K562 (cell line): ENCODE measurements at regions not wholly inside any gene's neighbourhood (a gene's known extent, or its start where the extent isn't known, plus 50 kb on each side); places are given as distances from the start of the nearest gene placed in this dataset.

ENCODE experiments used
- ATAC-seq: fragments of 200-7000 bp; cut with Tn5 transposase; 3 replicates; pipeline ENCODE4 v1.9.1; 2020; ENCODE audit warnings: moderate library complexity
- BruUV-seq: library from RNA; stranded (reverse); fragments of 400-500 nt; replicated peaks from 2 replicates; lab custom pipeline; 2021; lab: Mats Ljungman, UMichigan
- CTCF ChIA-PET: fragments of 300-600 bp; formaldehyde crosslinking; extraction: SDS; loops from one replicate; lab custom pipeline; 2021; ENCODE audit warnings: low intra/inter-chr PET ratio; lab: Yijun Ruan, JAX
- POLR2A ChIA-PET: fragments of 300-600, 350-650 bp; sonication (Branson Sonifier 250); formaldehyde crosslinking; extraction: SDS; loops from one replicate; lab custom pipeline; 2021; ENCODE audit warnings: antibody characterized with exemption, inconsistent platforms; lab: Yijun Ruan, JAX
- DNase-seq, 4 experiments: peaks; one replicate each; pipeline versions ENCODE4 v3.0.0 to v3.0.0-alpha.2; 2011 to 2018; ENCODE audit warnings: low spot score in 3 of 4, mixed read lengths in 3 of 4; ENCODE audit errors: extremely low read depth in 1 of 4
- FAIRE-seq: peaks from 2 replicates; lab custom pipeline; 2011; peaks lifted over from hg19 to GRCh38; lab: Jason Lieb, UNC
- H2AFZ ChIP-seq: 2 replicates; pipeline ENCODE4 v1.6.0; 2011; ENCODE audit warnings: low read depth, low read length, control low read depth, inconsistent platforms
- H3K27ac ChIP-seq: fragments of 200-600 bp; 3 replicates; pipeline ENCODE4 v1.8.0; 2011; ENCODE audit warnings: low read depth, mild to moderate bottlenecking, control low read depth, inconsistent platforms, low read length, moderate library complexity, mixed read lengths; ENCODE audit errors: extremely low read depth
- H3K27me3 ChIP-seq, 2 experiments: fragments of 300-600 bp in 1 of 2; 2 replicates in 1 of 2; 3 replicates in 1 of 2; pipeline versions ENCODE4 v1.6.0 to v1.8.0; 2011; ENCODE audit warnings: inconsistent platforms in 2 of 2, low read length in 2 of 2, mild to moderate bottlenecking in 1 of 2, mixed read lengths in 1 of 2, moderate library complexity in 1 of 2; ENCODE audit not compliant: control insufficient read depth in 2 of 2, insufficient read depth in 2 of 2
- H3K36me3 ChIP-seq: fragments of 300-600 bp; 3 replicates; pipeline ENCODE4 v1.8.0; 2011; ENCODE audit warnings: mild to moderate bottlenecking, low read length, inconsistent platforms; ENCODE audit not compliant: control insufficient read depth, insufficient read depth
- H3K4me1 ChIP-seq, 2 experiments: fragments of 200-600 bp in 1 of 2; replicated peaks in 1 of 2; 2 replicates in 1 of 2; 3 replicates in 1 of 2; pipeline versions ENCODE4 v1.5.1 to v1.8.0; 2011; ENCODE audit warnings: inconsistent platforms in 2 of 2, low read length in 2 of 2, mild to moderate bottlenecking in 1 of 2, mixed read lengths in 1 of 2, moderate library complexity in 1 of 2; ENCODE audit not compliant: control insufficient read depth in 2 of 2, insufficient read depth in 2 of 2
- H3K4me2 ChIP-seq: 2 replicates; pipeline ENCODE4 v1.6.1; 2011; ENCODE audit warnings: low read length, control low read depth, inconsistent platforms, mixed read lengths; ENCODE audit not compliant: insufficient read depth
- H3K4me3 ChIP-seq: fragments of 200-600 bp; sonication (generic), shearing (Covaris generic); 2 replicates; pipeline ENCODE4 v1.5.1; 2016; ENCODE audit warnings: control low read depth, inconsistent platforms
- H3K79me2 ChIP-seq: fragments of 200-600 bp; 3 replicates; pipeline ENCODE4 v1.8.0; 2011; ENCODE audit warnings: low read length, inconsistent platforms; ENCODE audit not compliant: control insufficient read depth, insufficient read depth
- H3K9ac ChIP-seq, 2 experiments: 2 replicates each; pipeline versions ENCODE4 v1.6.0 to v1.6.1; 2011; ENCODE audit warnings: low read depth in 2 of 2, low read length in 2 of 2, control low read depth in 1 of 2, inconsistent platforms in 1 of 2, mild to moderate bottlenecking in 1 of 2, mixed read lengths in 1 of 2; ENCODE audit not compliant: insufficient read depth in 1 of 2
- H3K9me1 ChIP-seq: one replicate; pipeline ENCODE4 v1.6.0; 2011; ENCODE audit warnings: inconsistent platforms, mild to moderate bottlenecking, low read length, moderate library complexity; ENCODE audit not compliant: control insufficient read depth, insufficient read depth
- H3K9me3 ChIP-seq: replicated peaks from 2 replicates; pipeline ENCODE4 v1.5.1; 2011; ENCODE audit warnings: low read depth, low read length, inconsistent platforms; ENCODE audit not compliant: control insufficient read depth, insufficient read depth
- H4K20me1 ChIP-seq: replicated peaks from 2 replicates; pipeline ENCODE4 v1.6.1; 2011; ENCODE audit warnings: low read length, inconsistent platforms, mixed read lengths; ENCODE audit not compliant: control insufficient read depth, insufficient read depth
- CREB1 ChIP-seq, 2 experiments: sonication (generic) in 1 of 2; formaldehyde crosslinking in 1 of 2; IDR thresholded peaks; 2 replicates each; pipeline versions ENCODE4 v1.6.1 to v1.8.0; 2012 to 2022; ENCODE audit warnings: inconsistent platforms in 1 of 2, mild to moderate bottlenecking in 1 of 2, missing genetic modification reagents in 1 of 2, moderate library complexity in 1 of 2
- ETV6 ChIP-seq, 3 experiments: fragments of 150-350 bp in 1 of 3; sonication (generic) in 1 of 3; formaldehyde crosslinking in 1 of 3; IDR thresholded peaks; 2 replicates each; pipeline versions ENCODE4 v1.6.1 to v1.8.0; 2014 to 2022; ENCODE audit warnings: borderline replicate concordance in 2 of 3, low read depth in 2 of 3, antibody characterized with exemption in 1 of 3, low read length in 1 of 3, mild to moderate bottlenecking in 1 of 3, missing genetic modification reagents in 1 of 3
- GATAD2A ChIP-seq: fragments of 450-650 bp; IDR thresholded peaks from 2 replicates; pipeline ENCODE4 v1.6.1; 2017
- NCOA6 ChIP-seq: fragments of 450-650 bp; IDR thresholded peaks from 2 replicates; pipeline ENCODE4 v1.6.1; 2017; ENCODE audit warnings: mild to moderate bottlenecking
- NEUROD1 ChIP-seq: fragments of 150-350 bp; IDR thresholded peaks from 2 replicates; pipeline ENCODE4 v1.6.1; 2014; ENCODE audit warnings: borderline replicate concordance, low read length, low read depth; ENCODE audit not compliant: partially characterized antibody
- NFIX ChIP-seq: fragments of 250-450 bp; sonication (Bioruptor Pico); IDR thresholded peaks from 2 replicates; pipeline ENCODE4 v1.4.0; 2020; ENCODE audit warnings: low read depth, mild to moderate bottlenecking, moderate library complexity
- SAFB ChIP-seq: fragments of 200-400 bp; formaldehyde crosslinking; IDR thresholded peaks from 2 replicates; pipeline ENCODE4 v1.6.1; 2017; ENCODE audit warnings: low read depth, low read length, borderline replicate concordance
- STAG1 ChIP-seq: sonication (generic); formaldehyde crosslinking; IDR thresholded peaks from 2 replicates; pipeline ENCODE4 v1.5.0; 2020; ENCODE audit warnings: missing genetic modification reagents, borderline replicate concordance
- TAF15 ChIP-seq: fragments of 200-400 bp; formaldehyde crosslinking; IDR thresholded peaks from 2 replicates; pipeline ENCODE4 v1.6.1; 2017; ENCODE audit warnings: mild to moderate bottlenecking, low read depth, low read length, moderate library complexity
- TAF7 ChIP-seq: fragments of 450-650 bp; IDR thresholded peaks from 2 replicates; pipeline ENCODE4 v1.6.1; 2016; ENCODE audit warnings: missing genetic modification characterization, missing compliant biosample characterization
- U2AF1 ChIP-seq: fragments of 200-400 bp; formaldehyde crosslinking; optimal IDR thresholded peaks from 2 replicates; pipeline ENCODE3; 2017; ENCODE audit warnings: mild to moderate bottlenecking, low read depth, low read length, moderate library complexity
- ZNF23 ChIP-seq: fragments of 250-450 bp; sonication (Bioruptor Pico); IDR thresholded peaks from 2 replicates; pipeline ENCODE4 v1.4.0; 2020; ENCODE audit warnings: mild to moderate bottlenecking
- ZNF263 ChIP-seq: sonication (generic); formaldehyde crosslinking; IDR thresholded peaks from 2 replicates; pipeline ENCODE4 v1.8.0; 2022; ENCODE audit warnings: mild to moderate bottlenecking, missing genetic modification reagents, borderline replicate concordance
- ZNF695 ChIP-seq: fragments of 450-650 bp; formaldehyde crosslinking; IDR thresholded peaks from 2 replicates; pipeline ENCODE4 v1.4.0; 2020; ENCODE audit warnings: mild to moderate bottlenecking, moderate library complexity
- WGBS: fragments of 100-300 bp; shearing (Covaris generic); methylation state at CpG from one replicate; pipeline ENCODE4 v1.1.6; 2016; ENCODE audit warnings: low coverage, mixed read lengths; ENCODE audit not compliant: insufficient coverage; ENCODE audit errors: missing lambda C conversion rate; 5-methylcytosine and 5-hydroxymethylcytosine counted together
- in situ Hi-C: fragments of 300-500 bp; cut with MboI; formaldehyde crosslinking; loops from 4 replicates; pipeline ENCODE4 v1.15.0; 2018; ENCODE audit warnings: inconsistent platforms, mixed read lengths
- intact Hi-C: fragments of 100-400 bp; cut with micrococcal nuclease; formaldehyde crosslinking; loops from 2 replicates; pipeline ENCODE4 v1.14.2; 2022
- TF ChIP-seq, protein P1 (sequence below): fragments of 450-650 bp; formaldehyde crosslinking; IDR thresholded peaks from 2 replicates; pipeline ENCODE4 v1.4.0; 2020; ENCODE audit warnings: mild to moderate bottlenecking, mixed read lengths
- TF ChIP-seq, protein P2 (sequence below): fragments of 250-450 bp; sonication (Bioruptor Pico); IDR thresholded peaks from 2 replicates; pipeline ENCODE4 v1.4.0; 2020; ENCODE audit warnings: mild to moderate bottlenecking, moderate library complexity

DNA sequence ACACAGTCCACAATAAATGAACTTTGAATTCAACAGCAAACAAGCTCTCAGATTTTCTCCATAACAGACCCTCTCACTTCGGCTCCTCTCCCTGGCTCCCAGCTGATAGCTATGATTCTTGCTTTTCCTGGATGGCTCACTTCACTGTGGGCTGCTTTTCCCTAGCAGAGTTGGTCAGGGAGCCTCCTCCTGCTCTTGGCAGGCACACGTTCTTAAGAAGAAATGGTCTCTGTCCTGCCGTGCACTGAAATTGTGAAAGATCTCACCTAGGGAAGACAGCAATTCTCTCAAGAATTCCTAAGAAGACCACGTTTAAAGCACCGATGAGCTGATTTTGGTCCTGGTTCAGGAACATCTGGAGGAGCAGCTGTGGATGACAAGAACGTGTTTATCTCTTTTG, 148.5 kb upstream of the KCNK2 start (continued):
- TF ChIP-seq, protein P1, sequence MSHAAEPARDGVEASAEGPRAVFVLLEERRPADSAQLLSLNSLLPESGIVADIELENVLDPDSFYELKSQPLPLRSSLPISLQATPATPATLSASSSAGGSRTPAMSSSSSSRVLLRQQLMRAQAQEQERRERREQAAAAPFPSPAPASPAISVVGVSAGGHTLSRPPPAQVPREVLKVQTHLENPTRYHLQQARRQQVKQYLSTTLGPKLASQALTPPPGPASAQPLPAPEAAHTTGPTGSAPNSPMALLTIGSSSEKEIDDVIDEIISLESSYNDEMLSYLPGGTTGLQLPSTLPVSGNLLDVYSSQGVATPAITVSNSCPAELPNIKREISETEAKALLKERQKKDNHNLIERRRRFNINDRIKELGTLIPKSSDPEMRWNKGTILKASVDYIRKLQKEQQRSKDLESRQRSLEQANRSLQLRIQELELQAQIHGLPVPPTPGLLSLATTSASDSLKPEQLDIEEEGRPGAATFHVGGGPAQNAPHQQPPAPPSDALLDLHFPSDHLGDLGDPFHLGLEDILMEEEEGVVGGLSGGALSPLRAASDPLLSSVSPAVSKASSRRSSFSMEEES, result no peak
- no peak for TF ChIP-seq TAF15
- no peak for TF ChIP-seq ZNF23 (CRISPR knock-in tag)
- TF ChIP-seq ZNF695 (CRISPR knock-in tag), result no peak
- no peak for TF ChIP-seq NFIX (CRISPR knock-in tag)
- TF ChIP-seq NCOA6, result no peak
- no peak for TF ChIP-seq U2AF1
- no peak for TF ChIP-seq STAG1 (CRISPR knock-in tag)
- TF ChIP-seq ETV6 (IDR thresholded peaks at IDR 0.05; ENCODE audit: borderline replicate concordance in 1 of 2, low read depth in 2 of 2, low read length in 1 of 2), result no peak
- no peak for TF ChIP-seq ETV6 (CRISPR knock-in tag; IDR thresholded peaks at IDR 0.05; ENCODE audit: borderline replicate concordance)
- no peak for TF ChIP-seq CREB1 (IDR thresholded peaks at IDR 0.05)
- TF ChIP-seq CREB1 (CRISPR knock-in tag; IDR thresholded peaks at IDR 0.05), result no peak

DNA sequence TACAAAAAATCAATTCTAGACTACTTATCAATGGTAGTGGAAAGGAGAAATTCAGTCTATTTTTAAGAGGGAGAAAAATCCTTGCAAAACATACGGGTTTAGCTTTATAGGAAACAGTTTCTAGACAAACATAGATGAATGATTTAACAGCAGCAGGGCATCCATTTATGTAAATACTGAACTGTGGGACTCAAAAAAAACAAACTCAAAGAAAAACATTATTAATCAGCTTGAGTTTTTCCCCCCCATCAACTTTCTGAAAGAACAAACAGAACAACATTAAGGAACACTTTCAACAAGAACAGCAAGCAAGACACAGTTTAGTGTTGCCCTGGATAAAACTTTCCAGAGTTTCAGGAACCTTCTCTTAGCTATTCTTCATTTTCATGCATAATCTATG, 147.3 kb upstream of the KCNK2 start:
- ATAC-seq (no peak), DNase-seq (no peak), FAIRE-seq (no peak)
- Histone ChIP-seq H4K20me1 (no peaks in the 10 kb centered on the region), H3K36me3 (no peaks in the 10 kb centered on the region), H2AFZ (no peak overlapping the region), H3K27ac (no peak overlapping the region), H3K4me1 (no peaks in the 10 kb centered on the region; a peak in 1 of 5 replicates), H3K4me3 (no peak overlapping the region), H3K4me2 (no peak overlapping the region), H3K9me3 (no peaks in the 10 kb centered on the region), H3K9me1 (no peaks in the 10 kb centered on the region), H3K9ac (no peak overlapping the region)
- in situ Hi-C loops, result no loop called here
- WGBS, result 13% methylated on average over 1 of the region's 1 CpG
- CTCF ChIA-PET, result no interaction called here
- BruUV-seq, result no TSS peak
- POLR2A ChIA-PET, result no interaction called here
- TF ChIP-seq TAF7 (tag), result no peak
- no peak for TF ChIP-seq SAFB
- no peak for TF ChIP-seq GATAD2A
- no peak for TF ChIP-seq NEUROD1
- no peak for TF ChIP-seq ZNF263 (CRISPR knock-in tag)
- TF ChIP-seq, protein P2, sequence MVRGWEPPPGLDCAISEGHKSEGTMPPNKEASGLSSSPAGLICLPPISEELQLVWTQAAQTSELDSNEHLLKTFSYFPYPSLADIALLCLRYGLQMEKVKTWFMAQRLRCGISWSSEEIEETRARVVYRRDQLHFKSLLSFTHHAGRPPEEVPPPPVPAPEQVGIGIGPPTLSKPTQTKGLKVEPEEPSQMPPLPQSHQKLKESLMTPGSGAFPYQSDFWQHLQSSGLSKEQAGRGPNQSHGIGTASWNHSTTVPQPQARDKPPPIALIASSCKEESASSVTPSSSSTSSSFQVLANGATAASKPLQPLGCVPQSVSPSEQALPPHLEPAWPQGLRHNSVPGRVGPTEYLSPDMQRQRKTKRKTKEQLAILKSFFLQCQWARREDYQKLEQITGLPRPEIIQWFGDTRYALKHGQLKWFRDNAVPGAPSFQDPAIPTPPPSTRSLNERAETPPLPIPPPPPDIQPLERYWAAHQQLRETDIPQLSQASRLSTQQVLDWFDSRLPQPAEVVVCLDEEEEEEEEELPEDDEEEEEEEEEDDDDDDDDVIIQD, result no peak
- TF ChIP-seq, all 486 proteins: peak for 0
- Histone ChIP-seq H3K79me2 (no peaks in the 10 kb centered on the region), H3K27me3 (no peaks in the 10 kb centered on the region)
- intact Hi-C loops, result no loop called here
